ENCODE measurements at regions not wholly inside any gene's neighbourhood (a gene's known extent, or its start where the extent isn't known, plus 50 kb on each side); places are given as distances from the start of the nearest gene placed in this dataset.

DNA sequence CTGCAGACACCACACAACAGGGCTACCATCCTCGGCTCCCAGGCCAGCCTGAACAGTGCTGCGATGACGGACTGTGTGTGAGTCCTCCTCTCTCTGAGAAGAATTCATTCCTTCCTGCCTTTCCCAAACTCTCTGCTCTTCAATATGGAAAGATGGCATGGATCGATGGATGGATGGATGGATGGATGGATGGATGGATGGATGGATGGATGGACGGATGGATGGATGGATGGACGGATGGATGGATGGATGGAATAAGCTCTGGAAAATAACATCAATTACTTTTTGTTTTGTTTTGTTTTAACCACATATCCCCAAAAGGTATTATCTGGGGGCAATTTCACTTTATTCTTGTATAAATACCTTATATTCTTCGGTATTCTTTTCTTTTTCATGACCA lies 151.9 kb downstream of the AKR1D1 start:
- H3K36me3 ChIP-seq (ENCODE audit: low read depth): no peaks in the 10 kb centered on the region
- no peaks in the 10 kb centered on the region for H3K9me3 ChIP-seq (ENCODE audit: severe bottlenecking)
- H3K4me3 ChIP-seq (ENCODE audit: severe bottlenecking): no peak overlapping the region
- no peaks in the 10 kb centered on the region for H3K4me1 ChIP-seq (ENCODE audit: insufficient read depth, poor library complexity, severe bottlenecking)
- no peaks in the 10 kb centered on the region for H3K27me3 ChIP-seq (ENCODE audit: insufficient read depth, poor library complexity, severe bottlenecking)
- no peak overlapping the region for H3K27ac ChIP-seq (ENCODE audit: poor library complexity, severe bottlenecking)
- no peak for ATAC-seq (ENCODE audit: low read depth)
- DNase-seq (ENCODE audit: low spot score): no peak
- TF ChIP-seq, protein P1, sequence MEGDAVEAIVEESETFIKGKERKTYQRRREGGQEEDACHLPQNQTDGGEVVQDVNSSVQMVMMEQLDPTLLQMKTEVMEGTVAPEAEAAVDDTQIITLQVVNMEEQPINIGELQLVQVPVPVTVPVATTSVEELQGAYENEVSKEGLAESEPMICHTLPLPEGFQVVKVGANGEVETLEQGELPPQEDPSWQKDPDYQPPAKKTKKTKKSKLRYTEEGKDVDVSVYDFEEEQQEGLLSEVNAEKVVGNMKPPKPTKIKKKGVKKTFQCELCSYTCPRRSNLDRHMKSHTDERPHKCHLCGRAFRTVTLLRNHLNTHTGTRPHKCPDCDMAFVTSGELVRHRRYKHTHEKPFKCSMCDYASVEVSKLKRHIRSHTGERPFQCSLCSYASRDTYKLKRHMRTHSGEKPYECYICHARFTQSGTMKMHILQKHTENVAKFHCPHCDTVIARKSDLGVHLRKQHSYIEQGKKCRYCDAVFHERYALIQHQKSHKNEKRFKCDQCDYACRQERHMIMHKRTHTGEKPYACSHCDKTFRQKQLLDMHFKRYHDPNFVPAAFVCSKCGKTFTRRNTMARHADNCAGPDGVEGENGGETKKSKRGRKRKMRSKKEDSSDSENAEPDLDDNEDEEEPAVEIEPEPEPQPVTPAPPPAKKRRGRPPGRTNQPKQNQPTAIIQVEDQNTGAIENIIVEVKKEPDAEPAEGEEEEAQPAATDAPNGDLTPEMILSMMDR (IDR thresholded peaks at IDR 0.05; ENCODE audit: poor library complexity, severe bottlenecking): no peak

DNA sequence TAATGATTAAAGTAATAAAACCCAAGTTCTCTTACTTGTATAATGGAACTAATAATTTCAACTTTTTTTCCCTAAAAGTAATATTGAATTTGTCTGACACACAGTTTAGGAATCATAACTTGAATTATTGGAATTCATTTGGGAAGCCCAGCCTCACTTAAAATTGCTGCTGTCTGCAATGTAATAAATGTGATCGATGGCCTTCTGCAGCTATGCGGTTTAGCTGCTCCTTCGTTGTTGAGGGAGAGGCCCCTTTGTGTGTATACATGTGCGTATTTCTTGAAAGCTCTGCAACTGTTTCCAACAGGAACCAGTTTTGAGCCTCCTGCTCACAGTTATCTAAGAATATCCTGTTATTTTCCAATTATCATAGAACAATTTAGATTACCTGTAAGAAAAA lies 152.5 kb downstream of the AKR1D1 start:
- H3K4me3 ChIP-seq (ENCODE audit: severe bottlenecking): no peak overlapping the region
- DNase-seq (ENCODE audit: low spot score) (no peak), ATAC-seq (ENCODE audit: low read depth) (no peak)
- H3K27ac ChIP-seq (ENCODE audit: poor library complexity, severe bottlenecking): no peak overlapping the region
- H3K27me3 ChIP-seq (ENCODE audit: insufficient read depth, poor library complexity, severe bottlenecking): no peaks in the 10 kb centered on the region
- H3K4me1 ChIP-seq (ENCODE audit: insufficient read depth, poor library complexity, severe bottlenecking): no peaks in the 10 kb centered on the region
- TF ChIP-seq, protein P1 (IDR thresholded peaks at IDR 0.05; ENCODE audit: poor library complexity, severe bottlenecking): no peak
- no peaks in the 10 kb centered on the region for H3K9me3 ChIP-seq (ENCODE audit: severe bottlenecking)
- H3K36me3 ChIP-seq (ENCODE audit: low read depth): no peaks in the 10 kb centered on the region

- no peaks in the 10 kb centered on the region for H3K36me3 ChIP-seq (ENCODE audit: low read depth)
- no peak overlapping the region for H3K27ac ChIP-seq (ENCODE audit: poor library complexity, severe bottlenecking)
- DNase-seq (ENCODE audit: low spot score): no peak
- no peak overlapping the region for H3K4me3 ChIP-seq (ENCODE audit: severe bottlenecking)
- no peaks in the 10 kb centered on the region for H3K9me3 ChIP-seq (ENCODE audit: severe bottlenecking)
- no peaks in the 10 kb centered on the region for H3K27me3 ChIP-seq (ENCODE audit: insufficient read depth, poor library complexity, severe bottlenecking)
- TF ChIP-seq, protein P1 (IDR thresholded peaks at IDR 0.05; ENCODE audit: poor library complexity, severe bottlenecking): no peak
- no peak for ATAC-seq (ENCODE audit: low read depth)
- no peaks in the 10 kb centered on the region for H3K4me1 ChIP-seq (ENCODE audit: insufficient read depth, poor library complexity, severe bottlenecking)
Observed at GRCh38 chr7:138233189-138233588, 156.9 kb downstream of the AKR1D1 start.

DNA sequence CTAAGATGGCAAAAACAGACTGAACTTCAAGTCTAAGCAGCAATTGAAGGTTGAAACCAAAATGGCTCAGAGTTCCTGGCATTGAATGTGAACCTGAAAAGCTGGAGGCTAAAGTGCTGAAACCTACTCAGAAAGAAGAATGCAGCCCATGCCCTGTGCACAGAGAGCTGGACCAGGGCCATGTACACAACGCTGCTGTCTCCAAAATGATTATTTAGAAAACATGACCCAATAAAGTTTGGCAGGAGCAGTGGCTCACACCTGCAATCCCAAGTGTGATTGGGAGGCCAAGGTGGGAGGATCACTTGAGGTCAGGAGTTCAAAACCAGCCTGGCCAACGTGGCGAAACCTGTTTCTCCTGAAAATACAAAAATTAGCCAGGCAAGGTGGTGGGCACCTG lies 158.9 kb downstream of the AKR1D1 start:
- ATAC-seq (ENCODE audit: low read depth) (no peak), DNase-seq (ENCODE audit: low spot score) (no peak)
- no peak overlapping the region for H3K27ac ChIP-seq (ENCODE audit: poor library complexity, severe bottlenecking)
- TF ChIP-seq, protein P1 (IDR thresholded peaks at IDR 0.05; ENCODE audit: poor library complexity, severe bottlenecking): no peak
- H3K9me3 ChIP-seq (ENCODE audit: severe bottlenecking): no peaks in the 10 kb centered on the region
- no peaks in the 10 kb centered on the region for H3K36me3 ChIP-seq (ENCODE audit: low read depth)
- H3K27me3 ChIP-seq (ENCODE audit: insufficient read depth, poor library complexity, severe bottlenecking): no peaks in the 10 kb centered on the region
- no peaks in the 10 kb centered on the region for H3K4me1 ChIP-seq (ENCODE audit: insufficient read depth, poor library complexity, severe bottlenecking)
- no peak overlapping the region for H3K4me3 ChIP-seq (ENCODE audit: severe bottlenecking)

DNA sequence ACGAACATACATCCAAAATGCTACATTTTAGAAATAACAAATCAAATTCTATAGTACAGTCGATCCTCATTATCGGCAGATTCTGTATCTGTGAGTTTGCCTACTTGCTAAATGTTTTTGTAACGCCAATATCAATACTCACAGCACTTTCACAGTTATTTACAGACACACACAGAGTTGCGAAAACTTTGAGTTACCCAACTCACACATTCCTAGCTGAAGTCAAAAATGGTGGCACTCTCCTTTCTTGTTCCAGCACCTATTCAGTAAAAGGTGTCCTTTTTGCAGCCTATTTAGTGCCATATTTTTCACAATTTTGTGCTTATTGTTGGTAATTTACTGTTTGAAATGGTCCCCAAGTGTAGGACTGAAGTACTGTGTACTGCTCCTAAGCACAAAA lies 161.7 kb downstream of the AKR1D1 start:
- H3K4me3 ChIP-seq (ENCODE audit: severe bottlenecking): no peak overlapping the region
- H3K27ac ChIP-seq (ENCODE audit: poor library complexity, severe bottlenecking): no peak overlapping the region
- DNase-seq (ENCODE audit: low spot score) (no peak), ATAC-seq (ENCODE audit: low read depth) (no peak)
- H3K9me3 ChIP-seq (ENCODE audit: severe bottlenecking): peaks cover 2% of the 10 kb centered on the region
- TF ChIP-seq, protein P1 (IDR thresholded peaks at IDR 0.05; ENCODE audit: poor library complexity, severe bottlenecking): no peak
- H3K36me3 ChIP-seq (ENCODE audit: low read depth): no peaks in the 10 kb centered on the region
- H3K27me3 ChIP-seq (ENCODE audit: insufficient read depth, poor library complexity, severe bottlenecking): no peaks in the 10 kb centered on the region
- H3K4me1 ChIP-seq (ENCODE audit: insufficient read depth, poor library complexity, severe bottlenecking): no peaks in the 10 kb centered on the region
